Testis (tissue), 2 donors: ENCODE measurements at regions not wholly inside any gene's neighbourhood (a gene's known extent, or its start where the extent isn't known, plus 50 kb on each side); places are given as distances from the start of the nearest gene placed in this dataset.

Source experiments
- POLR2A ChIP-seq: fragments of 450-650 bp; IDR thresholded peaks from one replicate; pipeline ENCODE4 v1.6.1; 2017; ENCODE audit warnings: antibody characterized with exemption, mild to moderate bottlenecking, moderate library complexity
- TF ChIP-seq, protein P1 (sequence below), 3 experiments: fragments of 450-650 bp in 2 of 3; fragments of 200-600 bp in 1 of 3; sonication (generic) in 1 of 3; IDR thresholded peaks; one replicate each; pipeline ENCODE4 v1.5.1; 2016 to 2019; ENCODE audit warnings: antibody characterized with exemption in 3 of 3, mild to moderate bottlenecking in 2 of 3, moderate library complexity in 1 of 3

DNA sequence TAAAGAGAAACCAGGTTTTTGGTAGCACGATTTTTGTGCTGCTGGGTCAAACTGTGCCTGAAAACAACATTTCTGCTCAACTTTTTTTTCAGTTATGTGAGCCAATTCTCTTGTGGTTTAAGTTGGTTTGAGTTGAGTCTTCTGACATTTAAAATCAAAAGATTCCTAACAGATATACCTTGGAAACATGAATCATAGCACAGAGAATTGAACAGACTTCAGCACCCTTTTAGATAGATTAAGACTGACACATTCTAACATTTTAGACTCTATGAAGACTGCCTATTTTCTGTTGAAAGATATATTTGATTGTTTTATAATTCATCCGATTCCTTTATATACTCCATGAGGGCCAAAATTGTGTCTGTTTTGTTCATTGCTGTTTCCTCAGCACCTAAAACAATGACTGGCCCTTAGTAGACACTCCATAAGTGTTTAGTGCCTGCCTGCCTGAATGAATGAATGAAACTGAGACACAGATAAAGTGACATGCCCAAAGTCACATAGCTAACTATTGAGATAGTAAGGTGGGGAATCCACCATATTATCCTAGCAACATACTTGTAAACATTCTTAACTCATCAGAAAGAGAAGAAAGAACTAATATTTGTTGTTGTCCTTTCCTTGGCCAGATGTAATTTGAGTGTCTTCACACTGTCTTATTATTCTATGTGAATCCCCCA, 624.0 kb downstream of the MID1IP1 start:
- no peak for TF ChIP-seq POLR2A
- TF ChIP-seq, protein P1, sequence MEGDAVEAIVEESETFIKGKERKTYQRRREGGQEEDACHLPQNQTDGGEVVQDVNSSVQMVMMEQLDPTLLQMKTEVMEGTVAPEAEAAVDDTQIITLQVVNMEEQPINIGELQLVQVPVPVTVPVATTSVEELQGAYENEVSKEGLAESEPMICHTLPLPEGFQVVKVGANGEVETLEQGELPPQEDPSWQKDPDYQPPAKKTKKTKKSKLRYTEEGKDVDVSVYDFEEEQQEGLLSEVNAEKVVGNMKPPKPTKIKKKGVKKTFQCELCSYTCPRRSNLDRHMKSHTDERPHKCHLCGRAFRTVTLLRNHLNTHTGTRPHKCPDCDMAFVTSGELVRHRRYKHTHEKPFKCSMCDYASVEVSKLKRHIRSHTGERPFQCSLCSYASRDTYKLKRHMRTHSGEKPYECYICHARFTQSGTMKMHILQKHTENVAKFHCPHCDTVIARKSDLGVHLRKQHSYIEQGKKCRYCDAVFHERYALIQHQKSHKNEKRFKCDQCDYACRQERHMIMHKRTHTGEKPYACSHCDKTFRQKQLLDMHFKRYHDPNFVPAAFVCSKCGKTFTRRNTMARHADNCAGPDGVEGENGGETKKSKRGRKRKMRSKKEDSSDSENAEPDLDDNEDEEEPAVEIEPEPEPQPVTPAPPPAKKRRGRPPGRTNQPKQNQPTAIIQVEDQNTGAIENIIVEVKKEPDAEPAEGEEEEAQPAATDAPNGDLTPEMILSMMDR (IDR thresholded peaks at IDR 0.05), result no peak
